NCI-H774 (cell line): ENCODE measurements at regions not wholly inside any gene's neighbourhood (a gene's known extent, or its start where the extent isn't known, plus 50 kb on each side); places are given as distances from the start of the nearest gene placed in this dataset.

Experiments
- DNase-seq: peaks from one replicate; lab custom pipeline; 2025; lab: John Stamatoyannopoulos, UW

DNA sequence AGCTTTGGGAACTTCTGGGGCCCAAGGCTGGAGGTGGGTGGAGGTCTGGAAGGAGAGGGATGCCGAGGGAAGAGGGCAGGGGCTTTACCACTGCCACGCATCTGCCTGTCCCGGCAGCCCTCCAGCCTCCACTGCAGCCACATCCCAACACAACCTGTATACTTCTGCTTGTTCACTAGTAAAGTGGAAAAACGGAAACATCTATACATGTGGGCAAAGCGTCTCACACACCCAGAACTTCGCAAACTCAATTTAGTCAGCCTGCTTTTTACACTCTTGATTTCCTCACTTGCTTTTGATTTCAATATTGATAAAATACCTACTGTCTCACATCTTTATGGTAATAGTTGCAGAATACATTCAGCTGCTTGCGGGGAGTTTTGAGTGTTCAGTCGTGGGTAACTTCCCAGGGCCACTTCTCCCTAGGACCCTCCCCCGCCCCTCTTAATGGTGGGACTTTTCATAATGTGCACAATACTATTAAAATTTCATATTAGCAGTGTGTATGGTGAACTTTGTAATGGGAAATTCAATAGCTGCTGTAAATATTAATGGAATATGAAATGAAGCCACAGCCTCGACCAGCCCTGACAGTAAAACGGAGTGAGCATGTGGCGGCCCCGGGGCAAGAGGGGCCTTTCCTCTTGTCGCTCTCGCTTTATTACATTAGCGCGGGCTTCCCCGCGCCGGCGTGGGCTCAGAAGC lies 85.2 kb downstream of the NR2F2 start:
- no peak for DNase-seq

DNA sequence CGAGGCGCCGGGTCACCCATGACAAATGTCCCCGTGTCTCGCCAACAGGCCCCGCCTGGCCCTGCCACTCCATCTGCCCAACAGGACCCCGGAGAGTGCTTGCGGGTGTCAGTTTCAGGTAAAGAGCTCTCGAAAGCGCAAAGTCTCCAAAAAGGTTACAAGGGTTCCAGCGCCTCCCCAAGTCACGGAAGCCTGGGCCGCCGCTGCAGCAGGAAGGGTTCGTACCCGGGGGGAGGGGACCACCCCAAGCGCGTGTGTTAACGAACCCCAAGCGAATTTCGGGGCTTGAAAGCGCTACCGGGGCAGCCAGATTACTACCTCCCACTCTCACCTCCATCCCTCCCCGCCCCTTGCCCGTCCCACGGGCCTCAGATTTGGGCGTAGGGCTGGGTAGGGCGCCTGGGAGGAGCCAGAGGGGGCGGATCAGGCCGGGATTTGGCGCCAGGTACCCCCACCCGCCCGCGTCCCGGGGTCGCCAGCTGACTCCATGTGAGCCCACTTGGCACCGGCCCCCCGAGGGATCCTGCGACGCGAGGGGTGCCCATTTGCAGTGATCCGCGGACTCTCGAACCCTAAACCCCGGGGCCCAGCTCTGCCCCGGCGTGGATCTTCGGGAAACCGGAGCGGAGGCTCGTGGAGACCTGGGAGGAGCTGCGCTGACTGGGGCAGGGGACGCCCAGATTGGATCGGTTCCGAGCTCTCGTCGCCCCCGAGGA lies 85.9 kb downstream of the NR2F2 start:
- DNase-seq, result no peak

DNA sequence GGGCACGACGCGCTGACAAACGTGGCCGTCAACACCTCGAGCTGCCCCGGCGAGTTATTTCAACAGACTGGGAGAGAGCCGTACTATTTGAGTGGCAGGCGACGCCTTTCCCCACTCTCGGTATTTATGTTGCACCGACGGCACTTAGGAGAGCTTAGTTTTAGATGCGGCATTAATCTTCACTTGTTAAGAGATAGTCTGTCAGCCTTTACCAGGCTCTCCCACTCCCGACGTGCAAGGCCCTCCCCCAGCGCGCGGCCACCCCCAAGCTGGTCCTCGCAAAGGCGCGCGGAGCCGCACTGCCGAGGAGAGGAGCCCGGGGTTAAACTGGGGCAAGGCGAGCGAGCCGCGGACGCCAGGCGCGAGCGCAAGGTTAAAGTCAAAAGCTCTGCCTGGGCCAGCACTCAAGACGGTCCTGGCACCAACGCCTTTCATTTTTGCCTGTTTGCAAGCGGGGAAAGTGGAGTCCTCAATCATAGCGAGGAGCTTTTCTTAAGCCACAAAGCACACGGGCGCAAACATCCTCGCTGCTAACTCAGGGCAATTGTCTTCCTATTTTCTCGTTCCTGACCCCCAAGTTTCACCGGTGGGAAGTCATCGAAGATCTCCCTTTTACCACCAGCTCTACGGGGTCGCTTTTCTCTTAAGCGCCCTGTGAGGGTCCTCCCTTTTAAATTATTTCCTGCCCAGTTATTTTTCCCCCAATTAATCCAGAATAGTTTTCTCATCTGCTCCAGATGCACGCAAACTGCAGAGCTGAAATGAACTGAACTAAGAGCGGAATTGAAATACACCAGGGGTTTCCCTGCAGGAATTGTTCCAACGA lies 86.6 kb downstream of the NR2F2 start:
- no peak for DNase-seq

DNA sequence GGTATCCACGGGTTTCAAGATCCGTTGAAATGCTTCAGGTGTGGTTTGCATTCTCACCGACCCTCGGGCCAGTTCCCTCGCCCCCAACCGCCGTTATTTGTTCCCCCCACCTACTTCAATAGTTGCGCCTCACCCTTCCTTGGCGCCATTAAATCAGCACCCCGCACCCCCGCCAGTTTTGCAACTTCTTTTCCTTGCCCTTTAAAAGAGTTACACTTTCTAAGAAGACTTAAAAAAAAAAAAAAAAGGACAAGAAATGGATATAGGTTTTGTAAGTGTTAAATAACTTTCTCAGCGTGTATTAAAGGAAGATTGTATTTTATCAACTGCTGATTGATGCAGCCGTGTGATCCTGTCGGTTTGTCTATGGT lies 87.2 kb downstream of the NR2F2 start:
- DNase-seq, result no peak

DNA sequence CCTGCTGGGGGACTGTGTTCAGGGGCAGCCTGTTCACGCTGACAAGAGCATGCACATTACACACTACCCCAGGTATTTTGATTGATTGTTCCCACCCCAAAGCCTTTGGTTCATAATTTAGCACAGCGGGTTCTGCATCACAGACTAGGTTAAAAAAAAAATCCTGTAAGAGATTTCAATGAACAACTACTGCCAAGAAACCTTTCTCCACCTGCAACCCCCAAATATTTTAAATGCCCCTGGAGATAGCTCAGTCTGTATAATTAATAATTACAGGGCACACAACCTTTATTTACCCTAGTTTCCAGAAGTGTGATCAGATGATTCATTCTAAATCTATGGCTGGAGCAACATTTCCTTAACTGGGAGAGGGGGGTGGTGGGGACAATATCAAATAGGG lies 87.6 kb downstream of the NR2F2 start:
- no peak for DNase-seq

DNA sequence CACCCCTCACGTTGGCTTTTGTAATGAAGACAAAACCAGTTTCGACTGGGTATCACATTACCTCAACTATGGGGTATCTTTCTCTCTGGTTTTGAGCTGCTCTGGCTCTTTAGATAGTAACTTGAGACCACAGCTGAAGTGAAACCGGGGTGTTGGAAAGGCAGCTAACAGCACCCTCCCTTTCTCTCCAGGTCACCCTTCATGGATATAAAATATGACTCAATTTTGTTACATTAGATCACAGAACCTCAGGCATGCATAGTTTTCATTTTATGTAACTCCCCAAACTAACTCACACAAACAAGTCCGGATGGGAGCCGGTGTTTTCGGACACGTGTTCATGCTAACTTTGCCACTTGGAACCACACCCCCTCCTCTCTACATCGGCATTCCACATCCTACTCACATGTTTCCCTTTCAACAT lies 90.7 kb downstream of the NR2F2 start:
- no peak for DNase-seq

DNA sequence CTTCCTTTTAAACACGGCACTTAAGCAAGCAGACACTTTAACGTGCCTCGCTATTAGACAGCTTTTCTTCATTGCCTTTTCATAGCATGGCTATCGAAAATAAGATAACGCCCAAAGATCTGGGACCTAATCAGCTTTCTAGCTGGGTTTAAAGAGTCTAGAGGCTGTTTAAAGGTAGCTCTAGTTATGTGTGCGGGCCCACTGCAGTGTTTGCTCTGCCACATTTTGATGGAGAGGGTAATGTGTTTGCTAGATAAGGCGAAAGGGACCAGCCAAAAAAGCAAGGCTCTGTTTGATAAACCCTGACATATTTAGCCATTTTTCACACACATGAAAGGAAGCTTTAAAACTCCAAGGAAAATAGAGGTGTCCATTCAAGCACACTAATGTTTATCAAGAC lies 91.6 kb downstream of the NR2F2 start:
- no peak for DNase-seq

DNA sequence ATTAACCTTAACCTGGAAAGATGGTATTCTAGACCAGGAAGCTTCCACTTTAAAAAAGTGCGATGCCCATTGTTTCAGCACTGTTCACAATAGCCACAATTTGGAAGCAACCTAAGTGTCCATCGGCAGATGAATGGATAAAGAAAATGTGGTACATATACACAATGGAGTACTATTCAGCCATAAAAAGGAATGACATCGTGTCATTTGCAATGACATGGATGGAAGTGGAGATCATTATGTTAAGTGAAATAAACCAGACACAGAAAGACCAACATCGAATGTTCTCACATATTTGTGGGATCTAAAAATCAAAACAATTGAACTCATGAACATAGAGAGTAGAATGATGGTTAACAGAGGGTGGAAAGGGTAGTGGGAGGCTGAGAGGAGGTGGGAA lies 94.2 kb downstream of the NR2F2 start:
- no peak for DNase-seq

DNA sequence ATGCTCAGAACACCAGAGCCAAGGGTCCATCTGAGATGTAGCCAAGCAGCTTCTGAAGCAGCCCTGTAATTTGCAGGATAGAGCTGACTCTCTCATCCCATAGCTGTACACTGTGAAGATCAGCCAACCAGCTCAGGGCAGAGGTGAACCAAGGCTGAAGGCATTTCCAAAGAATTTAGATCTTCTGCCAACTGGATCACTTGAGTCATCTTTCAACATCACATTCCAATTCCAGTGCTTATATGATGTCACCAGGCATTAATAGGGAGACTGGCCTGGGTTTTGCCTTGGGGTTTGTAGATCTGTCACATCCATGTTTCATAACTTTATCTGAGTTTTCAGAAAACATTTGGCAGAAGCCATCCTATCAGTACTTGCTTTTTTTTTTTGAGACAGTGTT lies 98.2 kb downstream of the NR2F2 start:
- no peak for DNase-seq

DNA sequence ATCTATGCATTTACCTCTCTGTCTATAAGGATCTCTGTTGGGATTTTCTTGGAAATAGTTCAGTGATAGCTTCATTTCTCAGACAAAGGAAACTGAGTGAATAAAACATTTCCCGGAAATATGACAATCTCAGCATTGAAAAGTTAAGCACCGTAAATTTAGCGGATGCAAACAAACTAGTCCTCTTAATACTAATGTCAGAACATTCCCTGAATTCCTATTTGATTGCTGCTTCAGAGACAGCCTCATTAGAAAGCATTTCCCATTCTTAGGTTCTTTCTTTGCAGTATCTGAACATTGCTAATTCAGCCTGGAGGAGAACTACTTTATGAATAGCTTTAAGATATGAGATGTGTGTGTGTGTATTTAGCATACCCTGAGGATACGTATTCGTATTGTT lies 101.3 kb downstream of the NR2F2 start:
- no peak for DNase-seq

DNA sequence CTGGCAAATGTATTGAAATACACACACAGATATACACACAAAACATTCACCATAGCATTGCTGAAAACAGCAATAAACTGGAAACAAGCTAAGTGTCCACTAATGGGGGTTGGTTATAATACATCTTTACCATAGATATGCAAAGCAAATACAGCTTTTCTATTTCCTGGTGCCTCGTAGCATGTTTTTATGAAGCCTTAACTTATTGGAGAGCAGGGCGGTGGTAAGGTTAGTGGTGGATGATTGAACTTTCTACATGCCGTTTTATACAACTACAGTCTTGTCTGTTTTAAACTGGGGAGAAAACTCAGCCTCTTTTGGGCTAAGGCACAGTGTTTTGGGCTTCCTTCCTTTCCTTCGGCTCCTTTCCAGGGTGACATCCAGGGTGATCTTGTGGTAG lies 104.5 kb downstream of the NR2F2 start:
- no peak for DNase-seq

DNA sequence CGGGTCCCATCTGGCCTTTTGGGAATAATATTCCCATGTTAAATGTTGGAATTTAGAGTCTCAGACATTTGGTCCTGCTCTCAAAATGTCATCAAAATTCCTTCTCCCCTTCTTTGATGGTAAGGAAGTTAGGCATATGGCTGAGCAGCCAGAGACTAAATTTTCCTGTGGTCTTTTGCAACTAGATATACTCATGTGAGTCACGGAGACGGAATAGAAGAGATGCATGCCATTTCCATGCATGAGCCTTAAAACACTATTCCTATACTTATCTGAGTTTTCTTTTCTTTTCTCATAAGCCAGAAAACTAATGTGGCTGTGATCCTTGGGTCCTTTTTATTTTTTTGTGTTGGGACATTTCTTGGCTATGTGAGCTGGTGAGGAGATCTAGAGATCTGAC lies 105.3 kb downstream of the NR2F2 start:
- no peak for DNase-seq

DNA sequence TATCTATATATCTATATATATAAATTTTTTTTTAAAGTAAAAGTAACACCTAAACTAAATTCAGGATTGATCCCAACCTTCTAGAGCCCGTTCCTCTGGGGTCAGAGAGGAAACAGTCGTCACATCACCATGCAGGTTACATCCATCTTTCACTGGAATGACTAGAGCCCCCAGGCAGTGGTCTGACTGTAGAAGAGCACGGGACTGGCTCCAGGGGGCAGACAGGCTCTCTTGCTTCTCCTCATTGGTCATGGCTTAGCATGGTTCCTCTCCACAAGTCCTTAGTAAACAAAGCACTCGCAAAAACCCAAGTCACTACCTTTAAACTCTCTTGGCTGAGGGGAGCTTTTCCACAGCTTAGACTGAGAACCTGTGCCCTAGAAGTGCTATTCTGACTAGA lies 110.5 kb downstream of the NR2F2 start:
- DNase-seq, result no peak

DNA sequence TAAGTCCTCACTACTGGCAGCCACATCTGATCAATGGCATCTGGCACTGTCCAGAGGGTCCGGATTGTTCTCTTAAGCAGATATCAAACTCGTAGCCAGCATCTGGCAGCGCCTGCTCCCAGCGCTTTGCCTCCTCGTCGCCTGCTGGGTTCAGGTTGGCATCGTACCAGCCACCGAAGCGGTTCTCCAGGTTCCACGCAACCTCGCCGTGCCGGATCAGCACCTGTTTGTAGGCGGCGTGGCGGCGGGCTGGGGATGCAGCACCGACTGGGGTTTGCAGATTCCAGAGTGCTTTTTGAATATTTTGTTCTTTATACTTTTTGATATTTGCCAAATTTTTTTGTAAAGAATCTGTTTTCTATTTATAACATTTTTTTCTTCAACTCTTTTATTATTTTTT lies 111.6 kb downstream of the NR2F2 start:
- DNase-seq, result no peak

DNA sequence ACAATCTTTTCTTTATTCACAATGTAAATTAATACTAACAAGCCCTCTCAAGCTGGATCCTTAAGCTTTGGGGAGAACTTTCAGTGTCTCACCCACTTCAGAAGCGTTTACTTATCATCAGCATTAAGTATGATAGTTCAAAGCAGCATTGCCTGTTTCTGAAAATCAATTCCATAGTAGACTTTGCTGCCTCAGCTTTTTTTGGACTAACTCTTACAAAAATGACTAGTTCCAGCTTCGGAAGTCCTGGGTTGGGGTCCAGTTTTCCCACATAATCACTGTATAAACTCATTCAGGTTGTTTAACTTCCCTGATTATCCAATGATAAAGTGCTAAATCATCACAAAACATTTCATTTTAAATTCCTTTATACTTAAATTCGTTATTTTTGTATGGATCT lies 114.4 kb downstream of the NR2F2 start:
- DNase-seq, result no peak

DNA sequence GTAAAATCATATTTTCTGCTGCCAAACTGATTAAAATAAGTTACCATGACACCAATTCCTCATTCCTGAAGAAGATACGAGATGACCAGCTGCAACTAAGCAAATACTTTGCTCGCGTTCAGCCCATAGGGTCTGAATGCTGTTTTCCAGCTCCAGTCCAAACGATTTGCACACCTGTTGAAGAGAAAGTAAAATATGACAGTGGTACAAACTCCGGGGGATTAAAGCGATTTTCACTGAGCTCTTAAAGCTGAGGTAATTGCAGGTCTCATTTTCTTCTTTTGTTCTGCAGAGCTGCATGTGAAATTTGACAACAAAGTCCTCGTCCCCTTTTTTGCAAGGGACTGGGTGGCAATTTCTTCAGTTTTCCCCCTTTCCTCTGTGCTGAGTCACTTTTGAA lies 118.4 kb downstream of the NR2F2 start:
- DNase-seq, result no peak

DNA sequence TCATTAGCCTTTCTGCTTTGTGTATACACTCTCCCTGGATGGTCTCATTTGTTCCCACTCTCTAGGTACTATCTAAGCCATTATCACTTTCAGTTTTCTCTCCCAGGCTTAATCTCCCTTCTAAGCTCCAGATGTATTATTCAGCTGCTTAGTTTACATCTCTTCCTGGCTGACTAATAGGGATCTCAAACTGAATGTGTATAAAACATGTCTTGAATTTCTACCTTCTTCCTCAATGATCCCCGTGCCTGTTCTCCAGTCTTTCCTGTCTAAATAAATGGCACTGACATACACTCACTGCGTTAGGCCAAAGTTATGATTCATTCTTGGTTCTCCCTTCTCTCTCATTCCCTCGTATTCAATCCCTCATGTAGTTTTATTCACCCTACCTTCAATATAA lies 127.3 kb downstream of the NR2F2 start:
- no peak for DNase-seq

DNA sequence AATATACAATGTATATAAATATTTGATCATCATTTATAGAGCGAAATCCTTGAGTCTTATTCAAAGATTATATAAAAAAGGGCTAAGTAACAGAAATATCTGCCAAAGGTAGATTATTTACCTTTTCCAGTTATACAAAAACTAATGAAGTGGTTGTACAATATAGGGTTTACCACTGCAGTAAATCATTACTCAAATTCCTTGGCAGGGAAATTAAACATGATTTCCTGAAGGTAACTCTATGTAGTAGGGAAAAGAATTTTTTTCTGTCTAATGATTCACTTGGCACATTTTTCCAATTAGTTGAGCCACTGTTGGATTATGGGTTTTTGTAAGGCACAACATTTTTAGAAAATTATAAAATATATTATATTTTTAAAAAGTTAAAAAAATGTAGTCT lies 129.6 kb downstream of the NR2F2 start:
- no peak for DNase-seq

DNA sequence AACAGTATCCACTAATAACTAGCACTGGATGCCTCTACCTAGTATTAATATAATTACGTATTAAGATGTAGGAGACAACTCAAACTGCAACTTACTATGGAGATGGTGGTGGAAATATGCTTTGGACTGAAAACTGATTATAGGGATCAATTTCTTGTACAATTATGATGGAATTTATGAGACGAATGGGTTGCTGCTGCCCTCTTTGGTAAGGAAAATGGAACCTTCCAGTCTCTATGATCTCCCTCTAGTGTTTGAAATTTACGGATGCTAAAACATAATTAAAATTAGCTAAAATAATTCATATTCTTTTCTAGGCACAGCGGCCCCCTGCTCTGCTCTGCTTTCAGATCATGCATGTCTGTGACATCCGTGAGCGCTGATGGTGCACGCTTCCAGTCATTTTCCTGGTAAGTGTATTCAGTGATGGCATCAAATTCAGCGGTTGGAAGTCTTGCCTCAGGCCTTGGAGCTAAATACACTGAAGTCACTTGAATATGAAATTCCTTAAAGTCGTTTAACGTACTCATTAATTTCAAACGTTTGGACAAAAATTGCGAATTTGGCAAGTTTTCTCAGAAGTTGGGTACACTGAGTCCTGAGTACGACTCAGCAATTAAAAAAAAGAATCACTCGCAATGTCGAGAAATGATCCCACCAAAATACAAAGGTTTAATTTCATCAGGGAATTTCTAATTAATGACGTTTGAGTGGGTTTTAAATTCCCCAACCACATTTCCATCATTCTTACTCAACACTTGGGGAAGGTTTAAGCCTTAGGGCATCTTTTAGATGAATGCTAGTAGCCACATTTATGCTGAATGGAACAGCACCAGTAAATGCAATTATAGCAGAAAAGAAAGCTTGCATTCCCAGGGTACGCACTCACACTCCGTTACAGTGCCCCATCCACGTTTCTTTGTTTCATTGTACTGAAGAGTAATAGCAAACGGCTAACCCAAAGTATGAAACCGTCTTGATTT lies 132.6 kb downstream of the NR2F2 start:
- no peak for DNase-seq

DNA sequence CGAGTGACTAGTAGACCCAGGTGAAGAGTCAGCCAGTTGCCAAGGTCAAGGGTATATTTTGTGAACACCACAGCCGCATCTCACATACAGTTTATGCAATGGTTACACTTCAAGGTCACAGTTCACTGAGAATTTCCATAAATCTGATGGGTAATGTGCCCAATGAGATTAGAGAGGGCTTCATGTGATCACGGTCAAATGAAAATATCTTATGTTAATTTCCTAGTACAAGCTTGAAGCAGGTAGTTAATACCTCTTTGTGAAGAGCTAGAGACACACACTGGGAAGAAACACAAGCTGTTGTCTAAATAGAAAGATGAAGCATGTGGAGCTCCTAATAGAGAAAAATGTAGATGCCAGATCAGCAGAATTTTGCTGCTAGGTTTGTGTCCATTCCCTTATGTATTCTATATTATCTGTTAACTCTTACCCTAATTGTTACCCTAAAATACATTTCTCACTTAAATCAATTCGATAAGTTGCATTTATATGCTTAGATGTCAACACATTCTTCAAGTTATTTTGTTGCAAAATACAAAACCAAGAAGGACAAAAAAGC lies 136.0 kb downstream of the NR2F2 start:
- DNase-seq, result no peak

DNA sequence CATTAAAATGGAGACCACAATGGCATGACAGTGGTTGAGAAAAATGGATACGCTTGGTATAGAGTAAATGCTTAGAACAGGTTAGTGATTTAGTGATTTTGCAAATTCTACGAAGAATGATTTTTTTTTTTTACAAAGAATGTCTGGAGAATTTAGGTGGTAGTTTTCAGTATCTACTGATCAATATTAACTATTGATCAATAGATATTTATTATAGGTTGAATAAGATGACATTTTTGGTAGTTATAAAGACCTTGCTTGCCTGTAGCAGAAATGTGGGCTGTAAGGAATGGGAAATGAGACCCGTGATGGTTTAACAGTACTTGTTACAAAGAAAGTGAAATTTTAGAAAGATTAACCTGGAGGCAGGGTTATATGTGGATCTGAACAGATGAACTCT lies 137.5 kb downstream of the NR2F2 start:
- no peak for DNase-seq
